HepG2 (cell line): ENCODE measurements at regions not wholly inside any gene's neighbourhood (a gene's known extent, or its start where the extent isn't known, plus 50 kb on each side); places are given as distances from the start of the nearest gene placed in this dataset.

ENCODE experiments used
- ATAC-seq: fragments of 200-7000 bp; cut with Tn5 transposase; 3 replicates; pipeline ENCODE4 v1.9.1; 2020; ENCODE audit warnings: mild to moderate bottlenecking, moderate library complexity
- BruUV-seq: library from RNA; stranded (reverse); fragments of 400-500 nt; replicated peaks from 2 replicates; lab custom pipeline; 2021; lab: Mats Ljungman, UMichigan
- CTCF ChIA-PET: fragments of 300-600 bp; formaldehyde crosslinking; extraction: SDS; loops from one replicate; lab custom pipeline; 2021; ENCODE audit warnings: low total read pairs, inconsistent platforms, low intra/inter-chr PET ratio; lab: Yijun Ruan, JAX
- POLR2A ChIA-PET: fragments of 350-600 bp; sonication (Branson Sonifier 250); formaldehyde crosslinking; loops from one replicate; lab custom pipeline; 2020; ENCODE audit warnings: antibody characterized with exemption, inconsistent platforms; lab: Yijun Ruan, JAX
- DNase-seq: peaks from one replicate; pipeline ENCODE4 v3.0.0-alpha.2; 2015; ENCODE audit warnings: low spot score
- FAIRE-seq: peaks from 3 replicates; lab custom pipeline; 2011; peaks lifted over from hg19 to GRCh38; lab: Jason Lieb, UNC
- H2AFZ ChIP-seq: one replicate; pipeline ENCODE4 v1.6.1; 2011; ENCODE audit warnings: low read length, inconsistent platforms
- H3K27ac ChIP-seq: fragments of 300-600 bp; 3 replicates; pipeline ENCODE4 v1.8.0; 2011; ENCODE audit warnings: mixed run types, mild to moderate bottlenecking, mixed read lengths, low read length, inconsistent platforms; ENCODE audit not compliant: insufficient read depth; ENCODE audit errors: extremely low read length
- H3K27me3 ChIP-seq, 2 experiments: fragments of 200-600 bp in 1 of 2; 2 replicates in 1 of 2; 3 replicates in 1 of 2; pipeline versions ENCODE4 v1.6.0 to v1.8.0; 2011; ENCODE audit warnings: low read length in 2 of 2, mild to moderate bottlenecking in 2 of 2, moderate library complexity in 2 of 2, inconsistent platforms in 1 of 2; ENCODE audit not compliant: insufficient read depth in 2 of 2, control insufficient read depth in 1 of 2
- H3K36me3 ChIP-seq, 2 experiments: fragments of 200-600 bp in 1 of 2; replicated peaks in 1 of 2; 2 replicates in 1 of 2; 3 replicates in 1 of 2; pipeline versions ENCODE4 v1.5.1 to v1.8.0; 2011; ENCODE audit warnings: low read length in 2 of 2, inconsistent platforms in 1 of 2; ENCODE audit not compliant: insufficient read depth in 2 of 2, control insufficient read depth in 1 of 2
- H3K4me1 ChIP-seq: 2 replicates; pipeline ENCODE4 v1.5.1; 2012; ENCODE audit warnings: low read length, inconsistent platforms; ENCODE audit not compliant: insufficient read depth
- H3K4me2 ChIP-seq: 2 replicates; pipeline ENCODE4 v1.6.0; 2011; ENCODE audit warnings: low read depth, low read length, inconsistent platforms
- H3K4me3 ChIP-seq, 3 experiments: fragments of 200-600 bp in 1 of 3; sonication (generic), shearing (Covaris generic) in 1 of 3; replicated peaks in 1 of 3; 2 replicates each; pipeline ENCODE4 v1.5.1; 2011 to 2016; ENCODE audit warnings: low read length in 3 of 3, inconsistent platforms in 2 of 3, low read depth in 2 of 3, mild to moderate bottlenecking in 2 of 3, control low read depth in 1 of 3, mixed read lengths in 1 of 3; ENCODE audit not compliant: insufficient read depth in 1 of 3
- H3K79me2 ChIP-seq: one replicate; pipeline ENCODE4 v1.6.1; 2011; ENCODE audit warnings: low read length, inconsistent platforms; ENCODE audit not compliant: insufficient read depth
- H3K9ac ChIP-seq: 2 replicates; pipeline ENCODE4 v1.6.0; 2011; ENCODE audit warnings: mild to moderate bottlenecking, low read depth, low read length, inconsistent platforms; ENCODE audit not compliant: insufficient read depth
- H3K9me3 ChIP-seq: 2 replicates; pipeline ENCODE4 v1.5.1; 2012; ENCODE audit warnings: mild to moderate bottlenecking, low read length
- H4K20me1 ChIP-seq: 2 replicates; pipeline ENCODE4 v1.6.0; 2011; ENCODE audit warnings: inconsistent platforms, mild to moderate bottlenecking, low read length, moderate library complexity; ENCODE audit not compliant: insufficient read depth
- FOSL2 ChIP-seq: sonication (generic); formaldehyde crosslinking; IDR thresholded peaks from 2 replicates; pipeline ENCODE4 v1.4.0; 2020; ENCODE audit warnings: missing genetic modification reagents
- GABPA ChIP-seq, 2 experiments: IDR thresholded peaks; 2 replicates each; pipeline ENCODE4 v1.6.1; 2011 to 2016; ENCODE audit warnings: low read depth in 2 of 2, low read length in 1 of 2, missing biosample characterization in 1 of 2, missing genetic modification characterization in 1 of 2
- HNF1A ChIP-seq, 2 experiments: sonication (generic) in 1 of 2; formaldehyde crosslinking in 1 of 2; IDR thresholded peaks; 2 replicates each; pipeline versions ENCODE4 v1.4.0 to v1.6.1; 2016 to 2020; ENCODE audit warnings: borderline replicate concordance in 1 of 2, low read depth in 1 of 2, mild to moderate bottlenecking in 1 of 2, missing genetic modification reagents in 1 of 2
- MAFF ChIP-seq: IDR thresholded peaks from 2 replicates; pipeline ENCODE4 v1.6.1; 2011; ENCODE audit warnings: low read depth, low read length, improper control_type of control experiment
- MAFK ChIP-seq, 2 experiments: IDR thresholded peaks in 1 of 2; conservative IDR thresholded peaks in 1 of 2; 2 replicates each; pipeline ENCODE4 v1.6.1; 2011; ENCODE audit warnings: improper control_type of control experiment in 2 of 2, low read length in 2 of 2
- PCBP2 ChIP-seq: fragments of 200-400 bp; formaldehyde crosslinking; optimal IDR thresholded peaks from 2 replicates; pipeline ENCODE3; 2018; ENCODE audit warnings: low read length, low read depth; ENCODE audit not compliant: poor library complexity, severe bottlenecking
- RARA ChIP-seq: IDR thresholded peaks from 2 replicates; pipeline ENCODE4 v1.6.1; 2016; ENCODE audit warnings: missing genetic modification reagents, missing compliant biosample characterization
- TAF15 ChIP-seq: fragments of 200-400 bp; formaldehyde crosslinking; IDR thresholded peaks from one replicate; pipeline ENCODE4 v1.6.1; 2018; ENCODE audit warnings: mild to moderate bottlenecking, low read depth, low read length; ENCODE audit not compliant: poor library complexity, severe bottlenecking
- ZNF335 ChIP-seq: sonication (generic); formaldehyde crosslinking; IDR thresholded peaks from 2 replicates; pipeline ENCODE4 v1.4.0; 2020; ENCODE audit warnings: missing genetic modification reagents
- ZNF644 ChIP-seq: IDR thresholded peaks from 2 replicates; pipeline ENCODE4 v1.6.1; 2016; ENCODE audit warnings: low read depth
- WGBS: methylation state at CpG from one replicate; pipeline ENCODE4 v1.1.6; 2017; ENCODE audit warnings: low lambda C conversion rate; 5-methylcytosine and 5-hydroxymethylcytosine counted together
- in situ Hi-C: cut with HindIII; loops from 2 replicates; pipeline ENCODE4 v1.10.0; 2017; ENCODE audit warnings: low pct_unique_long_range_greater_than_20kb; ENCODE audit not compliant: extremely low pct_ligation_motif_present
- intact Hi-C: fragments of 100-400 bp; cut with micrococcal nuclease; formaldehyde crosslinking; loops from one replicate; pipeline ENCODE4 v1.10.0; 2022; ENCODE audit not compliant: unreplicated experiment
- TF ChIP-seq, protein P1 (sequence below), 2 experiments: sonication (generic) in 1 of 2; formaldehyde crosslinking in 1 of 2; IDR thresholded peaks; 2 replicates each; pipeline versions ENCODE4 v1.4.0 to v1.6.1; 2018 to 2020; ENCODE audit warnings: missing genetic modification reagents in 2 of 2, borderline replicate concordance in 1 of 2, low read depth in 1 of 2, mild to moderate bottlenecking in 1 of 2, missing biosample characterization in 1 of 2

GRCh38 chr10:78814407-78814806 lies 254.4 kb upstream of the ZMIZ1 start:
- H3K79me2 ChIP-seq, result no peaks in the 10 kb centered on the region
- no TSS peak for BruUV-seq
- WGBS, result 33% methylated on average over 3 of the region's 3 CpGs
- ATAC-seq (no peak), FAIRE-seq (no peak), DNase-seq (no peak)
- TF ChIP-seq ZNF335 (no peak), RARA (0 out of 2 replicates have a peak, but pooled peaks have one; percentile 27)
- no peak overlapping the region for H2AFZ ChIP-seq
- intact Hi-C loops, result no loop called here
- H3K36me3 ChIP-seq, result no peaks in the 10 kb centered on the region
- H3K9ac ChIP-seq, result no peak overlapping the region
- H3K27ac ChIP-seq, result no peak overlapping the region
- in situ Hi-C loops, result no loop called here
- no peaks in the 10 kb centered on the region for H4K20me1 ChIP-seq
- H3K4me1 ChIP-seq, result peaks cover 11% of the 10 kb centered on the region
- H3K4me2 ChIP-seq, result no peak overlapping the region
- ChIA-PET POLR2A (no interaction called here), CTCF (no interaction called here)
- H3K9me3 ChIP-seq, result no peaks in the 10 kb centered on the region
- no peak overlapping the region for H3K4me3 ChIP-seq
- peaks cover 0 to 5% of the 10 kb centered on the region in 2 experiments; a peak in 1 of 5 replicates for H3K27me3 ChIP-seq

GRCh38 chr10:78815702-78816334 lies 252.9 kb upstream of the ZMIZ1 start:
- Histone ChIP-seq H3K4me1 (peaks cover 11% of the 10 kb centered on the region), H3K27ac (no peak overlapping the region), H4K20me1 (no peaks in the 10 kb centered on the region), H2AFZ (no peak overlapping the region), H3K9ac (no peak overlapping the region), H3K4me2 (no peak overlapping the region), H3K27me3 (peaks cover 0 to 5% of the 10 kb centered on the region in 2 experiments; a peak in 1 of 5 replicates), H3K36me3 (no peaks in the 10 kb centered on the region), H3K79me2 (no peaks in the 10 kb centered on the region), H3K9me3 (no peaks in the 10 kb centered on the region), H3K4me3 (no peak overlapping the region)
- BruUV-seq, result no TSS peak
- CTCF ChIA-PET, result no interaction called here
- in situ Hi-C loops, result no loop called here
- FAIRE-seq (no peak), DNase-seq (peak; percentile 44), ATAC-seq (peak; percentile 29; the same call in 2 of the 3 replicates)
- POLR2A ChIA-PET, result no interaction called here
- intact Hi-C loops, result no loop called here
- WGBS, result 0% methylated on average over 2 of the region's 2 CpGs
- TF ChIP-seq GABPA (IDR thresholded peaks at IDR 0.05; ENCODE audit: low read depth, low read length) (no peak), GABPA (CRISPR knock-in tag; IDR thresholded peaks at IDR 0.05; ENCODE audit: low read depth) (no peak), MAFK (conservative IDR thresholded peaks at IDR 0.05 in 1 of 2, IDR thresholded peaks at IDR 0.05 in 1 of 2; ENCODE audit: low read length in 2 of 2) (peak; percentile 45 to 52; a peak in 3 of 4 replicates), PCBP2 (no peak), HNF1A (IDR thresholded peaks at IDR 0.05; ENCODE audit: low read depth) (peak; percentile 67), HNF1A (CRISPR knock-in tag; IDR thresholded peaks at IDR 0.05; ENCODE audit: borderline replicate concordance) (no peak), TAF15 (no peak), ZNF644 (CRISPR knock-in tag) (no peak), MAFF (peak; percentile 70), FOSL2 (peak; percentile 45; the same call in 1 of the 2 replicates)
- TF ChIP-seq, protein P1, sequence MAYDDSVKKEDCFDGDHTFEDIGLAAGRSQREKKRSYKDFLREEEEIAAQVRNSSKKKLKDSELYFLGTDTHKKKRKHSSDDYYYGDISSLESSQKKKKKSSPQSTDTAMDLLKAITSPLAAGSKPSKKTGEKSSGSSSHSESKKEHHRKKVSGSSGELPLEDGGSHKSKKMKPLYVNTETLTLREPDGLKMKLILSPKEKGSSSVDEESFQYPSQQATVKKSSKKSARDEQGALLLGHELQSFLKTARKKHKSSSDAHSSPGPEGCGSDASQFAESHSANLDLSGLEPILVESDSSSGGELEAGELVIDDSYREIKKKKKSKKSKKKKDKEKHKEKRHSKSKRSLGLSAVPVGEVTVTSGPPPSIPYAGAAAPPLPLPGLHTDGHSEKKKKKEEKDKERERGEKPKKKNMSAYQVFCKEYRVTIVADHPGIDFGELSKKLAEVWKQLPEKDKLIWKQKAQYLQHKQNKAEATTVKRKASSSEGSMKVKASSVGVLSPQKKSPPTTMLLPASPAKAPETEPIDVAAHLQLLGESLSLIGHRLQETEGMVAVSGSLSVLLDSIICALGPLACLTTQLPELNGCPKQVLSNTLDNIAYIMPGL (CRISPR knock-in tag; IDR thresholded peaks at IDR 0.05; ENCODE audit: borderline replicate concordance in 1 of 2, low read depth in 1 of 2), result no peak
